ENCODE measurements at regions not wholly inside any gene's neighbourhood (a gene's known extent, or its start where the extent isn't known, plus 50 kb on each side); places are given as distances from the start of the nearest gene placed in this dataset.

DNA sequence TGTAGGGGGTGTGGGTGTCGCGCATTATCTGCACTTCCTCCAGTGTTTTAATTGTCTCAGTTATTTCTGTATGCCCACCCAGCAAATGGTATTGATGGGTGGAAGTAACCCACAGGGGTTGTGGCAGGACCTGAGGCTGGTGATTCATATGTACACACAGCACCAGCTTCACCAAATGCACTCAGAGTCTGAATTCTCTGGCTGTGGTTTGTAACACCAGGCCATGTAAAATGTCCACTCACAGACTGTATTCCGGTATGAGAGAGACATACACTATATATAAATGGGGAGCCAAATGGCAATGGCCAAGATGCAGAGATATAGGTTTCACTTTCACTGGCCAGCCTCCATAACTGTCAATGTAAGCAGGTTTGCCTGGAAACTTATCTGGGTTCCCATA is 76.3 kb upstream of the FBXL4 start (continued):
- TF ChIP-seq BRCA1 (IDR thresholded peaks at IDR 0.05; ENCODE audit: low read depth, low read length) (no peak), EGR1 (IDR thresholded peaks at IDR 0.05; ENCODE audit: borderline replicate concordance, low read depth, low read length) (no peak), SP2 (IDR thresholded peaks at IDR 0.05; ENCODE audit: low read length) (no peak)
